ENCODE measurements at regions not wholly inside any gene's neighbourhood (a gene's known extent, or its start where the extent isn't known, plus 50 kb on each side); places are given as distances from the start of the nearest gene placed in this dataset.

DNA sequence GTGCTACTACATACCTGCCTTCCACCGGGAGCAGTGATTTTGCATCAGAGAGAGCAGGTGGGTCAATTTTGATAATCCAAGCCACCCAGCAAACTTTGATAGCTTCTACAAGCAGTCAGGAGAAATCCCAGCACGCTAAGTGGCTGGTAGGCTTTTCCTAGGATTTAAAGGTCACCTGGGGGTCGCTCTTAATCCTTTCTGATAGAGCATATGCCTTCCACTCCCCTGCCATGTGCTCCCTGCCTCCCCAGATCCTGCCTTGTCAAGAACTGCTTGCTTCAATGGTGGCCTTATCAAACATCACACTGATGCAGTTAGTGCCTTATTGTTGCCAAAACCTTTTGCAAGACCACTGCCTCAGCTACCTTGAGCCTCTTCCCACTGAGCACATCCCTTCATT, 462.3 kb upstream of the MEX3C start:
- Histone ChIP-seq H2BK15ac (ENCODE audit: low read length) (no peak overlapping the region), H4K8ac (ENCODE audit: extremely low read depth, insufficient read depth, low read length) (no peak overlapping the region), H3K4me1 (replicated peaks in 1 of 4; ENCODE audit: control insufficient read depth in 3 of 4, insufficient read depth in 4 of 4, low read length in 3 of 4) (peaks cover 3 to 13% (median 11%) of the 10 kb centered on the region in 4 experiments; a peak in 6 of 7 replicates), H3K23me2 (ENCODE audit: low read depth, low read length) (no peaks in the 10 kb centered on the region; the same call in 1 of the 2 replicates), H3K23ac (ENCODE audit: insufficient read length) (no peak overlapping the region), H3K27me3 (replicated peaks in 1 of 4; ENCODE audit: control insufficient read depth in 3 of 4, extremely low read depth in 1 of 4, insufficient read depth in 3 of 4, low read length in 3 of 4) (no peaks in the 10 kb centered on the region; a peak in 2 of 7 replicates), H2AFZ (ENCODE audit: low read length) (no peak overlapping the region), H3K4ac (replicated peaks; ENCODE audit: insufficient read length, low read depth, low read length) (no peak overlapping the region), H3K14ac (ENCODE audit: insufficient read length) (no peak overlapping the region), H3K4me3 (ENCODE audit: extremely low read depth in 1 of 4, insufficient read depth in 2 of 4, low read depth in 3 of 4, low read length in 4 of 4) (no peak overlapping the region), H4K91ac (replicated peaks; ENCODE audit: insufficient read length, low read length) (no peak overlapping the region), H4K20me1 (replicated peaks in 1 of 2; ENCODE audit: control insufficient read depth in 1 of 2, insufficient read depth in 2 of 2, low read length in 2 of 2) (no peaks in the 10 kb centered on the region), H3K79me2 (ENCODE audit: control insufficient read depth in 1 of 2, insufficient read depth in 2 of 2, low read length in 2 of 2) (no peaks in the 10 kb centered on the region), H3K9me3 (ENCODE audit: insufficient read depth in 2 of 2, low read depth in 1 of 2, low read length in 1 of 2) (no peaks in the 10 kb centered on the region), H3K9ac (replicated peaks in 1 of 4; ENCODE audit: extremely low read depth in 1 of 4, low read depth in 3 of 4, low read length in 3 of 4) (no peak overlapping the region), H3K4me2 (ENCODE audit: insufficient read depth in 1 of 2, low read depth in 2 of 2, low read length in 2 of 2) (no peak overlapping the region), H3K27ac (ENCODE audit: low read depth, low read length) (no peak overlapping the region), H3K56ac (replicated peaks; ENCODE audit: insufficient read length, low read depth, low read length) (no peak overlapping the region), H2AK5ac (ENCODE audit: low read depth, low read length) (no peak overlapping the region), H4K5ac (ENCODE audit: insufficient read length, low read depth, low read length) (no peak overlapping the region), H2BK20ac (ENCODE audit: low read length) (no peak overlapping the region), H2BK5ac (ENCODE audit: low read depth, low read length) (no peak overlapping the region), H2BK120ac (replicated peaks; ENCODE audit: low read depth, low read length) (no peak overlapping the region), H2BK12ac (ENCODE audit: low read depth, low read length) (no peak overlapping the region), H3K18ac (ENCODE audit: extremely low read depth, low read length) (no peak overlapping the region), H3K79me1 (ENCODE audit: low read depth, low read length) (no peaks in the 10 kb centered on the region), H3K36me3 (ENCODE audit: control insufficient read depth in 2 of 4, insufficient read depth in 4 of 4, low read length in 3 of 4) (no peaks in the 10 kb centered on the region)
- ChIA-PET CTCF (ENCODE audit: partially characterized antibody) (no interaction called here), POLR2A (ENCODE audit: partially characterized antibody) (no interaction called here)
- 84% methylated on average over 3 of the region's 3 CpGs; no CpG with 5 or more reads in 1 of the 2 experiments for WGBS, 2 experiments (ENCODE audit: extremely low coverage in 1 of 2, insufficient coverage in 1 of 2, insufficient read length in 1 of 2, insufficient replicate concordance in 2 of 2, low coverage in 1 of 2, low lambda C conversion rate in 2 of 2, missing lambda C conversion rate in 1 of 2)
- TF ChIP-seq MAX (IDR thresholded peaks at IDR 0.05) (peak; percentile 31; the same call in 1 of the 2 replicates), JUND (IDR thresholded peaks at IDR 0.05; ENCODE audit: low read length) (no peak)
- FAIRE-seq (no peak), DNase-seq (ENCODE audit: low read depth in 1 of 2, low spot score in 2 of 2) (no peak)
